H1 (cell line): ENCODE measurements at regions not wholly inside any gene's neighbourhood (a gene's known extent, or its start where the extent isn't known, plus 50 kb on each side); places are given as distances from the start of the nearest gene placed in this dataset.
"Not testable (repeated sequence)": the region's sequence is repeated elsewhere in the genome, so short reads cannot be mapped to it uniquely, and the experiment has no call there.

Source experiments
- CTCF ChIP-seq, 3 experiments: IDR thresholded peaks; 1 replicate in 2 of 3; 2 replicates in 1 of 3; pipeline versions ENCODE4 v1.5.1 to v1.6.1; 2011; ENCODE audit warnings: low read length in 3 of 3, mild to moderate bottlenecking in 3 of 3, inconsistent platforms in 2 of 3, low read depth in 1 of 3, moderate library complexity in 1 of 3; ENCODE audit not compliant: insufficient read depth in 1 of 3; ENCODE audit errors: control extremely low read depth in 1 of 3
- KDM4A ChIP-seq: IDR thresholded peaks from one replicate; pipeline ENCODE4 v1.7.1; 2012; ENCODE audit warnings: low read depth, mild to moderate bottlenecking, moderate library complexity, low read length, inconsistent platforms; ENCODE audit not compliant: severe bottlenecking
- MAFK ChIP-seq: IDR thresholded peaks from 2 replicates; pipeline ENCODE4 v1.6.1; 2012; ENCODE audit warnings: low read depth, mild to moderate bottlenecking, improper control_type of control experiment, low read length
- POLR2A ChIP-seq, 2 experiments: IDR thresholded peaks; 1 replicate in 1 of 2; 2 replicates in 1 of 2; pipeline ENCODE4 v1.6.1; 2011; ENCODE audit warnings: low read depth in 2 of 2, low read length in 2 of 2, mild to moderate bottlenecking in 2 of 2; ENCODE audit errors: control extremely low read depth in 1 of 2
- POLR2AphosphoS5 ChIP-seq: IDR thresholded peaks from 2 replicates; pipeline ENCODE4 v1.6.1; 2011; ENCODE audit warnings: low read depth, low read length

GRCh38 chr2:87348556-87348955 lies 326.9 kb upstream of the PLGLB1 start:
- TF ChIP-seq POLR2A (IDR thresholded peaks at IDR 0.05; ENCODE audit: control extremely low read depth in 1 of 2, low read depth in 2 of 2, low read length in 2 of 2); MAFK; CTCF (IDR thresholded peaks at IDR 0.05; ENCODE audit: control extremely low read depth in 1 of 3, insufficient read depth in 1 of 3, low read depth in 1 of 3, low read length in 3 of 3); POLR2AphosphoS5; KDM4A: not testable (repeated sequence)
